ENCODE measurements at regions not wholly inside any gene's neighbourhood (a gene's known extent, or its start where the extent isn't known, plus 50 kb on each side); places are given as distances from the start of the nearest gene placed in this dataset.
"Not testable (repeated sequence)": the region's sequence is repeated elsewhere in the genome, so short reads cannot be mapped to it uniquely, and the experiment has no call there.

DNA sequence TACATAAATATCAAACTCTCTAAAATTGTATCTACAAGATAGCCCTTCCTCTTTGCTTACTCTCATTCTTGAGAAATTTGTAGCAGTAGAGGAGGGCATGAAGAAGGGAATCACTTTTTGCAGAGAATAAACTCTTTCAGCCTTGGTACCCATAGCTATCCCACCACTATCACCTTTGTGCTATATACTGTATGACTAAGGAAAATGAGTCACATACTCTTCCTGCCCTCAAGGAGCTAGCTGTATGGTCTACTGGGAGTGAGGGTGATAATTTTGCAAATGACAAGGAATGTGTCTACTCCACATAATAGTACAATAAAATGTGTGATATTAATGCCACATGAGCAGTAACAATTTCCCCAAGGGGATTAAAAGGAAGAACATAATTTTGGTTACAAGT is 184.6 kb upstream of the WSB1 start:
- DNase-seq, result no peak
- no peaks in the 10 kb centered on the region for H3K4me1 Mint-ChIP-seq
- peaks cover 1 to 25% of the 10 kb centered on the region in 2 donors for H3K27me3 Mint-ChIP-seq
- Histone ChIP-seq H3K9me3 (ENCODE audit: low read length) (no peaks in the 10 kb centered on the region), H3K27ac (ENCODE audit: low read depth, low read length) (no peak overlapping the region), H3K36me3 (ENCODE audit: insufficient read depth, low read length) (no peaks in the 10 kb centered on the region), H3K4me1 (ENCODE audit: insufficient read depth, low read length) (no peaks in the 10 kb centered on the region), H3K27me3 (ENCODE audit: insufficient read depth, low read length, poor library complexity, severe bottlenecking) (no peaks in the 10 kb centered on the region), H3K4me3 (ENCODE audit: low read length) (no peak overlapping the region)
- H3K4me3 Mint-ChIP-seq, result no peak overlapping the region
- POLR2A ChIA-PET, result no interaction called here
- no peaks in the 10 kb centered on the region for H3K36me3 Mint-ChIP-seq
- CTCF ChIA-PET, result no interaction called here
- no peaks in the 10 kb centered on the region for H3K9me3 Mint-ChIP-seq
- H3K27ac Mint-ChIP-seq, result no peak overlapping the region

DNA sequence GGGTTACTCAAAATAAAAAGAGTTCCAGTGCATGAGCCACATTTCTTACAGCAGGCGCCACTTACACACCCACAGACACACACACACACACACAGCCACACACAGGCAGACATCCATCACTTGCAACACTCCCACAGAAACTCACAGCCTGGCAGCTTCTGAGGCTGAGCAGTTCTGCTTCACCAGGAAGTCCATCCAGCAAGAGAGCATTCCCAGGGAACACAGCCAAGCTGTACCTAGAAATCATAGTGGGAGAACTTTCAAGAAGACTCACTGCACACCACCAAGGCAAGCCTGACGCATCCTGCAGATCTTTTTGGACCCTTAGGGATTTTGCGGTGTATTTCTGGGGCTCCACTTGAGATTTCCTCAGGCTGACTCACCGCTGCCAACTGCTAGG is 140.9 kb upstream of the WSB1 start:
- H3K4me3 Mint-ChIP-seq, result no peak overlapping the region
- POLR2A ChIA-PET, result no interaction called here

DNA sequence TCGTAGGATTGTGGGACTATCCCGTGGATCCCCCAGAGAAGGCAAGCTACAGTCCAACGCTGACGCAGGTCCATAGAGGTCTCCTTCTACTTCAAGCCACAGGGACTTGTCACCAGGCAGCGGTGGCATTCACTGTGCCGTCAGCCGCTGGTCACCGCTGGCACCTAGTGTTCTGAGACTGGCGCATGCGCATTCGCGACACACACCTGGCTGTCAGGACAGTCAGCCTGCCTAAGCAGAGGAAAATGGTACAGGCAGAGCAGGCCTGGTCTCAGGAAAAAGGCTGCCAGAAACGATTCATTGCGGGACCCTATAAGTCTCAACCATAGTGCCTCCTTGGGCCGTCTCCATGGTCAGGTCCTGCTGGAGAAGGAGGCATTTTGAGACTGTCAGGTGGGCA is 138.0 kb upstream of the WSB1 start:
- Histone ChIP-seq H3K9me3 (ENCODE audit: low read length) (no peaks in the 10 kb centered on the region), H3K27me3 (ENCODE audit: insufficient read depth, low read length, poor library complexity, severe bottlenecking) (no peaks in the 10 kb centered on the region), H3K4me3 (ENCODE audit: low read length) (no peak overlapping the region), H3K36me3 (ENCODE audit: insufficient read depth, low read length) (no peaks in the 10 kb centered on the region), H3K4me1 (ENCODE audit: insufficient read depth, low read length) (no peaks in the 10 kb centered on the region), H3K27ac (ENCODE audit: low read depth, low read length) (no peak overlapping the region)
- peaks cover 3 to 8% of the 10 kb centered on the region in 2 donors for H3K27me3 Mint-ChIP-seq
- H3K36me3 Mint-ChIP-seq, result no peaks in the 10 kb centered on the region
- POLR2A ChIA-PET, result no interaction called here
- H3K4me3 Mint-ChIP-seq, result no peak overlapping the region
- no peak overlapping the region for H3K27ac Mint-ChIP-seq
- DNase-seq, result peak in 1 of 5 donors; percentile 44
- H3K9me3 Mint-ChIP-seq, result peaks cover 0 to 3% (median 0%) of the 10 kb centered on the region in 5 donors
- CTCF ChIA-PET, result no interaction called here
- H3K4me1 Mint-ChIP-seq, result no peaks in the 10 kb centered on the region

More for the DNA sequence above, 140.9 kb upstream of the WSB1 start:
- no peaks in the 10 kb centered on the region for H3K4me1 Mint-ChIP-seq
- H3K36me3 Mint-ChIP-seq, result no peaks in the 10 kb centered on the region
- H3K9me3 ChIP-seq (ENCODE audit: low read length), result no peaks in the 10 kb centered on the region
- H3K27ac Mint-ChIP-seq, result no peak overlapping the region
- H3K9me3 Mint-ChIP-seq, result peaks cover 0 to 1% (median 0%) of the 10 kb centered on the region in 5 donors
- H3K27ac ChIP-seq (ENCODE audit: low read depth, low read length), result no peak overlapping the region
- no peak overlapping the region for H3K4me3 ChIP-seq (ENCODE audit: low read length)
- H3K36me3 ChIP-seq (ENCODE audit: insufficient read depth, low read length), result no peaks in the 10 kb centered on the region
- CTCF ChIA-PET, result no interaction called here
- no peaks in the 10 kb centered on the region for H3K4me1 ChIP-seq (ENCODE audit: insufficient read depth, low read length)
- DNase-seq, result no peak
- H3K27me3 ChIP-seq (ENCODE audit: insufficient read depth, low read length, poor library complexity, severe bottlenecking), result no peaks in the 10 kb centered on the region
- peaks cover 3 to 8% of the 10 kb centered on the region in 2 donors for H3K27me3 Mint-ChIP-seq

DNA sequence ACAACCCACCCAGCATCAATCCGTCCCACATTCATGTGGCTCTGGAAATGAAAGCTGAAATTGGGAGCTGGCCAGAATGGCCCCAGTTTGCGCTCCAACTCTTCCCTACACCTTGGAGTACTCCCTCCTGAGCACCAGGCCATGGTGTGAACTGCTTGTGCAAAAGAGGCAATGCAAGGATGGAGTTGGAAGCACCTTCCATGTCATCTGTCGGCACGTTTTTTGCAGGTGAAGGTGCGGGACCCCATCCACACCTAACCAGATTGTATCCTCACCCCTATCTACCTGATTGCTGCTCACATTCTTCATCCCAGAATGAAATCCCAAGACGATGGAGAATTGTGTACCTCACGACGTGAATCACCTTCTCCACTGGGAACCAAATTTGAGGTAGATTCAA is 136.6 kb upstream of the WSB1 start:
- no peak overlapping the region for H3K27ac ChIP-seq (ENCODE audit: low read depth, low read length)
- DNase-seq, result no peak
- H3K27me3 ChIP-seq (ENCODE audit: insufficient read depth, low read length, poor library complexity, severe bottlenecking), result no peaks in the 10 kb centered on the region
- POLR2A ChIA-PET, result no interaction called here
- no peaks in the 10 kb centered on the region for H3K4me1 ChIP-seq (ENCODE audit: insufficient read depth, low read length)
- no peaks in the 10 kb centered on the region for H3K36me3 ChIP-seq (ENCODE audit: insufficient read depth, low read length)
- Mint-ChIP-seq H3K36me3 (no peaks in the 10 kb centered on the region), H3K27me3 (peaks cover 3 to 8% of the 10 kb centered on the region in 2 donors), H3K4me3 (no peak overlapping the region), H3K27ac (no peak overlapping the region), H3K4me1 (no peaks in the 10 kb centered on the region), H3K9me3 (peaks cover 0 to 3% (median 0%) of the 10 kb centered on the region in 5 donors)
- H3K9me3 ChIP-seq (ENCODE audit: low read length), result no peaks in the 10 kb centered on the region
- H3K4me3 ChIP-seq (ENCODE audit: low read length), result no peak overlapping the region
- CTCF ChIA-PET, result no interaction called here

DNA sequence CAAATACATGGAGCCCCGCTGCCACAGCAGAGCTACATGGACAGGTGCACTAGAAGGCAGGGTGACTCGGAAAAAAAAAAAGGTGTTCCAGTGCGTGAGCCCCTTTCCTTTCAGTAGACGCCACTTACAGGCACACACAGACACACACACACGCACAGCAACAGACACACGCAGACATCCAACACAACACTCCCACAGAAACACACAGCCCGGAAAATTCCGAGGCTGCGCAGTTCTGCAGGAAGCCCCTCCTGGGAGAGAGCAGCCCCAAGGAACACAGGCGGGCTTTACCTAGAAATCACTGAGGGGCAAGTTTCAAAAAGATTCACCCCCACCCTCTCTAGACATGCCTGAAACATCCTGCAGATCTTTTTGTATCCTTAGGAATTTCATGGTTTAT is 136.0 kb upstream of the WSB1 start:
- no peak overlapping the region for H3K27ac Mint-ChIP-seq
- no peaks in the 10 kb centered on the region for H3K4me1 ChIP-seq (ENCODE audit: insufficient read depth, low read length)
- CTCF ChIA-PET, result no interaction called here
- DNase-seq, result no peak
- no peak overlapping the region for H3K4me3 ChIP-seq (ENCODE audit: low read length)
- POLR2A ChIA-PET, result no interaction called here
- no peaks in the 10 kb centered on the region for H3K9me3 ChIP-seq (ENCODE audit: low read length)
- no peak overlapping the region for H3K4me3 Mint-ChIP-seq
- H3K27me3 ChIP-seq (ENCODE audit: insufficient read depth, low read length, poor library complexity, severe bottlenecking), result no peaks in the 10 kb centered on the region
- peaks cover 0 to 3% (median 0%) of the 10 kb centered on the region in 5 donors for H3K9me3 Mint-ChIP-seq
- H3K36me3 ChIP-seq (ENCODE audit: insufficient read depth, low read length), result no peaks in the 10 kb centered on the region
- H3K36me3 Mint-ChIP-seq, result no peaks in the 10 kb centered on the region
- no peaks in the 10 kb centered on the region for H3K4me1 Mint-ChIP-seq
- H3K27me3 Mint-ChIP-seq, result peaks cover 3 to 8% of the 10 kb centered on the region in 2 donors
- H3K27ac ChIP-seq (ENCODE audit: low read depth, low read length), result no peak overlapping the region

DNA sequence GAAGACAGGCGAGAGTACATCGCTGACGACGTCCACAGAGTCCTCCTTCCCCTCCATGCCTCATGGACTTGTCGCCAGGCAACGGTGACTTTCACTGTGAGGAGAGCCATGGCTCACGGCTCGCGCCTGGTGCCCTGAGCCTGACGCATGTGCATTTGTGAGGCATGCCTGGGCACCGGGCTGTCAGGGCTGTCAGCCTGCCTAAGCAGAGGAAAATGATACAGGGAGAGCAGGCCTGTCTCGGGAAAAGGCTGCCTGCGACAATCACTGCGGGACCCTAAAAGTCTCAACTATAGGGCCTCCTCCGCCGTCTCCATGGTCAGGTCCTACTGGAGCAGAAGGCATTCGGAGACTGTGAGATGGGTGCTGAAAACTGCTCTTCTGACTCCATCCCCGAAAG is 135.5 kb upstream of the WSB1 start:
- Mint-ChIP-seq H3K27me3 (peaks cover 3 to 8% of the 10 kb centered on the region in 2 donors), H3K27ac (no peak overlapping the region), H3K36me3 (no peaks in the 10 kb centered on the region), H3K9me3 (peaks cover 0 to 3% (median 0%) of the 10 kb centered on the region in 5 donors), H3K4me3 (no peak overlapping the region), H3K4me1 (no peaks in the 10 kb centered on the region)
- Histone ChIP-seq H3K36me3 (ENCODE audit: insufficient read depth, low read length) (no peaks in the 10 kb centered on the region), H3K27me3 (ENCODE audit: insufficient read depth, low read length, poor library complexity, severe bottlenecking) (no peaks in the 10 kb centered on the region), H3K4me3 (ENCODE audit: low read length) (no peak overlapping the region), H3K4me1 (ENCODE audit: insufficient read depth, low read length) (no peaks in the 10 kb centered on the region), H3K9me3 (ENCODE audit: low read length) (no peaks in the 10 kb centered on the region), H3K27ac (ENCODE audit: low read depth, low read length) (no peak overlapping the region)
- POLR2A ChIA-PET, result no interaction called here
- CTCF ChIA-PET, result no interaction called here
- no peak for DNase-seq

DNA sequence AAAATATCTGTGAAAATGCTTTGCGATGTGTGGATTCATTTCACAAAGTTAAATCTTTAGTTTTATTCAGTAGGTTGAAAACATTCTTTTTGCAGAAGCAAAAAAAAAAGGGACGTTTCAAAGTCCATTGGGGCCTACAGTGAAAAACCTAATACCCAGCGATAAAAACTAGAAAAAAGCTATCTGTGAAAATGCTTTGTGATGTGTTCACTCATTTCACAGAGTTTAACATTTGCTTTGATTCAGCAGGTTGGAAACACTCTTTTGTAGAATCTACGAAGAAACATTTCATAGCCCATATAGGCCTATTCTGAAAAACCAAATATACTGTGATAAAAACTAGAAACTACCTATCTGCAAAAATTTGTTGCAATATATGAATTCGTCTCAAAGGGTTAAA is 113.6 kb upstream of the WSB1 start:
- H3K27ac Mint-ChIP-seq, result no peak overlapping the region
- Histone ChIP-seq H3K27ac (ENCODE audit: low read depth, low read length) (no peak overlapping the region), H3K36me3 (ENCODE audit: insufficient read depth, low read length) (no peaks in the 10 kb centered on the region), H3K27me3 (ENCODE audit: insufficient read depth, low read length, poor library complexity, severe bottlenecking) (no peaks in the 10 kb centered on the region), H3K4me3 (ENCODE audit: low read length) (no peak overlapping the region), H3K9me3 (ENCODE audit: low read length) (peaks cover 6% of the 10 kb centered on the region), H3K4me1 (ENCODE audit: insufficient read depth, low read length) (no peaks in the 10 kb centered on the region)
- H3K9me3 Mint-ChIP-seq, result peaks cover 7 to 17% (median 11%) of the 10 kb centered on the region in 5 donors
- H3K4me3 Mint-ChIP-seq, result no peak overlapping the region
- no peak for DNase-seq
- H3K27me3 Mint-ChIP-seq, result no peaks in the 10 kb centered on the region
- ChIA-PET CTCF (no interaction called here), POLR2A (no interaction called here)
- peaks cover 0 to 6% (median 0%) of the 10 kb centered on the region in 3 donors for H3K4me1 Mint-ChIP-seq
- peaks cover 0 to 9% (median 5%) of the 10 kb centered on the region in 3 donors for H3K36me3 Mint-ChIP-seq

DNA sequence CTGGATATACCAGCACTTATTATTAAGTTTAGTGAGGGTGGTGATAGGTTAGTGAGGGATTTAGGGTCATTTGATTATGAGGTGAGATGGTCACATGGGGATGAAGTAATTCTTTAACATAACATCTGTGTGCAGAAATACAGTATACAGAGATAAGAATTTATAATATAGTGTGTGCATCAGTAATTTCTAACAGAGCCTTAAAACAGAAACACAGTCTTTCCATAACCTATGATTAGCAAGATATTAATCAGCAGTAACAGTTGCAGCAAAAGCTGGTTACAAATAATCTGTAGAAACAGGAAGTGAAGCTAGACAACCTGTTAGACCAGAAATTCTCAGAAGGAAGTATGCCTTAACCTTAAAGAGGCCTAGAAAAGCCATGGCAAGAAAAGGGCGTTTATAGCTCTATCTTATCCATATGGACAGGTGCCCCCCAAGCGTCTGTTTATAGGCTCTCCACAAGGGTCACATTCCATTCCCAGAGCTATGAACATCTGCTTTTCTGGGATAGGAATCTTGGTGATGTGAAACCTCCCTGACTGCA is 112.5 kb upstream of the WSB1 start:
- H3K36me3 Mint-ChIP-seq; H3K4me1 Mint-ChIP-seq; H3K27me3 ChIP-seq (ENCODE audit: insufficient read depth, low read length, poor library complexity, severe bottlenecking); H3K4me1 ChIP-seq (ENCODE audit: insufficient read depth, low read length); H3K4me3 Mint-ChIP-seq; H3K27me3 Mint-ChIP-seq; H3K27ac ChIP-seq (ENCODE audit: low read depth, low read length); H3K36me3 ChIP-seq (ENCODE audit: insufficient read depth, low read length); DNase-seq; POLR2A ChIA-PET; CTCF ChIA-PET; H3K9me3 ChIP-seq (ENCODE audit: low read length); H3K4me3 ChIP-seq (ENCODE audit: low read length): not testable (repeated sequence)
- Mint-ChIP-seq H3K27ac (peak overlapping the region in 1 of 8 donors; percentile 69), H3K9me3 (peaks cover 7 to 22% (median 11%) of the 10 kb centered on the region in 5 donors)

DNA sequence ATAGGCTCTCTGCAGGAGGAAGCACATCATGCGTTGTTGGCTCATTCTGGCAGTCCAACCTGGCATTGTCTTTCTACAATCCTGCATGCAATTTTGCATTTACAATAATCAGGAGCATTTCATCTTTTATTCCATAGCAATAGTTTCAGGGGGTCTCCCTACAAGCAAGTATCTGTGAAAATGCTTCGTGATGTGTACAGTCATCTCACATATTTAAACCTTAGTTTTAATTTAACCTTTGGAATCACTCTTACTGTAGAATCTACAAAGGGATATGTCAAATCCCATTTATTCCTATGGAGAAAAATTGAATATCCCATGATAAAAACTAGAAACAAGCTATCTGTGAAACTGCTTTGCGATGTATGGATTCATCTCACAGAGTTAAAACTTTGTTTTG is 112.0 kb upstream of the WSB1 start:
- Mint-ChIP-seq H3K4me1 (peaks cover 0 to 6% (median 0%) of the 10 kb centered on the region in 3 donors), H3K9me3 (peaks cover 7 to 22% (median 11%) of the 10 kb centered on the region in 5 donors), H3K27ac (no peak overlapping the region), H3K4me3 (no peak overlapping the region), H3K36me3 (peaks cover 0 to 9% (median 5%) of the 10 kb centered on the region in 3 donors), H3K27me3 (no peaks in the 10 kb centered on the region)
- POLR2A ChIA-PET, result no interaction called here
- Histone ChIP-seq H3K9me3 (ENCODE audit: low read length) (peaks cover 6% of the 10 kb centered on the region), H3K4me3 (ENCODE audit: low read length) (no peak overlapping the region), H3K4me1 (ENCODE audit: insufficient read depth, low read length) (no peaks in the 10 kb centered on the region), H3K27me3 (ENCODE audit: insufficient read depth, low read length, poor library complexity, severe bottlenecking) (no peaks in the 10 kb centered on the region), H3K27ac (ENCODE audit: low read depth, low read length) (no peak overlapping the region), H3K36me3 (ENCODE audit: insufficient read depth, low read length) (no peaks in the 10 kb centered on the region)
- CTCF ChIA-PET, result no interaction called here
- DNase-seq, result no peak
